ENCODE measurements at regions not wholly inside any gene's neighbourhood (a gene's known extent, or its start where the extent isn't known, plus 50 kb on each side); places are given as distances from the start of the nearest gene placed in this dataset.
A peak's percentile ranks its signal among the peaks of the same experiment; 100 is the strongest.

DNA sequence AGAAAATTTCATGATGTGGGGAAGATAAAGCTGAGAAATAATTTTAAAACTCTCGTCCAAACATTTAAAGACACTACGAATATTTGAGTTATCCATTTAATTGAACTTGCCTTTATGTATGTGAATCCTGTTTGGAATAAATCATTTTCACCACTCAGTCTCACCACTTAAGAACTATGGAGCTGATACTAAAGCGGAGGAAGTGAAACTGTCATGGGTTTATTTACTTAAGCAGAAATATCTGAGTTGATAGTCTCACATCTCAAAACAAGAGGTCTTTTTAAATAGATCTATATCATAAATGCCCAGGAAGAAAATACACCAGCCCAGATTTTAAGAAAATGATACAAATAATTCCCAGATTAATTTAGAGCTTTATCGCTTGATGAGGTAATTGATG lies 532.4 kb downstream of the ZNF804A start:
- no peak overlapping the region for H3K27ac ChIP-seq (ENCODE audit: low read depth in 2 of 2, low read length in 2 of 2)
- H3K4me1 ChIP-seq (ENCODE audit: control insufficient read depth in 2 of 3, insufficient read depth in 2 of 3, low read depth in 1 of 3, low read length in 3 of 3), result no peaks in the 10 kb centered on the region
- H3K9me3 ChIP-seq (ENCODE audit: control insufficient read depth in 2 of 3, insufficient read depth in 1 of 3, low read length in 3 of 3), result no peaks in the 10 kb centered on the region
- no peak for DNase-seq
- H3K4me3 ChIP-seq (ENCODE audit: low read length in 3 of 3), result no peak overlapping the region
- no peaks in the 10 kb centered on the region for H3K36me3 ChIP-seq (ENCODE audit: control insufficient read depth in 2 of 3, insufficient read depth in 3 of 3, low read length in 3 of 3)
- intact Hi-C loops (cut with DNase I), result no loop called here
- H3K9ac ChIP-seq (ENCODE audit: low read length in 3 of 3), result no peak overlapping the region
- no peaks in the 10 kb centered on the region for H3K27me3 ChIP-seq (ENCODE audit: control insufficient read depth, insufficient read depth, low read length)
- TF ChIP-seq CTCF (IDR thresholded peaks at IDR 0.05; ENCODE audit: borderline replicate concordance, extremely low read depth, insufficient read depth), result no peak
- FAIRE-seq, result no peak

GRCh38 chr2:185132501-185133041 lies 534.2 kb downstream of the ZNF804A start:
- H3K4me3 ChIP-seq (ENCODE audit: low read length in 3 of 3), result no peak overlapping the region
- H3K27ac ChIP-seq (ENCODE audit: low read depth in 2 of 2, low read length in 2 of 2), result no peak overlapping the region
- no peak for FAIRE-seq
- H3K27me3 ChIP-seq (ENCODE audit: control insufficient read depth, insufficient read depth, low read length), result no peaks in the 10 kb centered on the region
- H3K9ac ChIP-seq (ENCODE audit: low read length in 3 of 3), result no peak overlapping the region
- TF ChIP-seq CTCF (IDR thresholded peaks at IDR 0.05; ENCODE audit: borderline replicate concordance, extremely low read depth, insufficient read depth), result no peak
- peak in 1 of 5 donors; percentile 65 for DNase-seq
- no peaks in the 10 kb centered on the region for H3K36me3 ChIP-seq (ENCODE audit: control insufficient read depth in 2 of 3, insufficient read depth in 3 of 3, low read length in 3 of 3)
- H3K4me1 ChIP-seq (ENCODE audit: control insufficient read depth in 2 of 3, insufficient read depth in 2 of 3, low read depth in 1 of 3, low read length in 3 of 3), result no peaks in the 10 kb centered on the region
- intact Hi-C loops (cut with DNase I), result no loop called here
- H3K9me3 ChIP-seq (ENCODE audit: control insufficient read depth in 2 of 3, insufficient read depth in 1 of 3, low read length in 3 of 3), result no peaks in the 10 kb centered on the region

DNA sequence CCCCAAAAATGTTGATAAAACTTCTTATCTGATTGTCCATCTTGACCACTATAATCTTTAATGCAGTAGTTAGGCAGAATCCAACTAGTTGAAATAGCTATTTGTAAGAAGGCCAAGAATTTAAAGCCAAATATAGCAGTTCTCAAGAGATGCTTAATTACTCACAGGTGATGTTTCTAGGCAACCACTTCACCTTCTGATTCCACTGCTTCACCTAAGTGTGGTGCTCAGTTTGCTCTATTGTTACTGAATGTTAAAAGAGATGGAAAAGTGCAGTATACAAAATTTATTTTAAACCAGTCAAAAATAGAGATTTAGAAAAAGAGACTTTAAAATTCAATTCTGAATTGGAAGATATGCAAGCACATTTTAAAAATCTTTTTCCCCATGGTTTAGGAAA lies 539.4 kb downstream of the ZNF804A start:
- no peak for DNase-seq
- no peak overlapping the region for H3K9ac ChIP-seq (ENCODE audit: low read length in 3 of 3)
- no peaks in the 10 kb centered on the region for H3K27me3 ChIP-seq (ENCODE audit: control insufficient read depth, insufficient read depth, low read length)
- intact Hi-C loops (cut with DNase I), result no loop called here
- no peak overlapping the region for H3K27ac ChIP-seq (ENCODE audit: low read depth in 2 of 2, low read length in 2 of 2)
- H3K36me3 ChIP-seq (ENCODE audit: control insufficient read depth in 2 of 3, insufficient read depth in 3 of 3, low read length in 3 of 3), result no peaks in the 10 kb centered on the region
- H3K4me3 ChIP-seq (ENCODE audit: low read length in 3 of 3), result no peak overlapping the region
- no peaks in the 10 kb centered on the region for H3K4me1 ChIP-seq (ENCODE audit: control insufficient read depth in 2 of 3, insufficient read depth in 2 of 3, low read depth in 1 of 3, low read length in 3 of 3)
- no peak for TF ChIP-seq CTCF (IDR thresholded peaks at IDR 0.05; ENCODE audit: borderline replicate concordance, extremely low read depth, insufficient read depth)
- H3K9me3 ChIP-seq (ENCODE audit: control insufficient read depth in 2 of 3, insufficient read depth in 1 of 3, low read length in 3 of 3), result no peaks in the 10 kb centered on the region
- FAIRE-seq, result no peak

DNA sequence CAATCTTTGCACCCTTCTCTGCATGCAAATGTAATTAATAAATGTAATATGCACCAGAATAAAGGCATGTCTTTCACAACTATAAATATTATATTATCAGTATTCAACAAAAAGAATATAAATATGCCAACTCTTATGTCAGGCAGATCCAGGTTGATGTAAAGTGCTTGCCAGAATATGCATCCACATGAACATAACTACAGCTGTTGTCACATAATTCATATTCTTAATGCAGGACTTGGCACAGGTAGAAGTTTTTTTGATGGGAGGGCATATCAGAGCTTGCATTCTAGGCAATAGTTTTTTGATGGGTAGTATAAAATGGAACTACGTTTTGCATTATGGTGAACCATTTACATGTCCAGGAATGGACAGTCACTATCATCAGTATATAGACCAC lies 544.3 kb downstream of the ZNF804A start:
- TF ChIP-seq CTCF (IDR thresholded peaks at IDR 0.05; ENCODE audit: borderline replicate concordance, extremely low read depth, insufficient read depth), result no peak
- DNase-seq (no peak), FAIRE-seq (no peak)
- intact Hi-C loops (cut with DNase I), result no loop called here
- Histone ChIP-seq H3K9me3 (ENCODE audit: control insufficient read depth in 2 of 3, insufficient read depth in 1 of 3, low read length in 3 of 3) (no peaks in the 10 kb centered on the region), H3K27ac (ENCODE audit: low read depth in 2 of 2, low read length in 2 of 2) (no peak overlapping the region), H3K9ac (ENCODE audit: low read length in 3 of 3) (no peak overlapping the region), H3K27me3 (ENCODE audit: control insufficient read depth, insufficient read depth, low read length) (no peaks in the 10 kb centered on the region), H3K36me3 (ENCODE audit: control insufficient read depth in 2 of 3, insufficient read depth in 3 of 3, low read length in 3 of 3) (no peaks in the 10 kb centered on the region), H3K4me3 (ENCODE audit: low read length in 3 of 3) (no peak overlapping the region), H3K4me1 (ENCODE audit: control insufficient read depth in 2 of 3, insufficient read depth in 2 of 3, low read depth in 1 of 3, low read length in 3 of 3) (no peaks in the 10 kb centered on the region)

All from kidney (tissue), 13 donors.